SK-N-MC (cell line): ENCODE measurements at regions not wholly inside any gene's neighbourhood (a gene's known extent, or its start where the extent isn't known, plus 50 kb on each side); places are given as distances from the start of the nearest gene placed in this dataset.

Source experiments
- EZH2 ChIP-seq: fragments of 200-600 bp; sonication (generic); IDR thresholded peaks from one replicate; pipeline ENCODE4 v1.6.1; 2017; ENCODE audit warnings: antibody characterized with exemption
- FOXP2 ChIP-seq: optimal IDR thresholded peaks from 2 replicates; pipeline ENCODE3; 2011; ENCODE audit warnings: mild to moderate bottlenecking, moderate library complexity; ENCODE audit not compliant: insufficient read depth; ENCODE audit errors: extremely low read length, control extremely low read depth
- POLR2AphosphoS5 ChIP-seq: IDR thresholded peaks from 2 replicates; pipeline ENCODE4 v1.6.1; 2012; ENCODE audit warnings: mild to moderate bottlenecking, low read depth, low read length, borderline replicate concordance

- TF ChIP-seq FOXP2: no peak
- TF ChIP-seq POLR2AphosphoS5: no peak
- no peak for TF ChIP-seq EZH2
Observed at GRCh38 chr10:88103576-88103975, 240.2 kb downstream of the PTEN start.
